ENCODE measurements at regions not wholly inside any gene's neighbourhood (a gene's known extent, or its start where the extent isn't known, plus 50 kb on each side); places are given as distances from the start of the nearest gene placed in this dataset.

DNA sequence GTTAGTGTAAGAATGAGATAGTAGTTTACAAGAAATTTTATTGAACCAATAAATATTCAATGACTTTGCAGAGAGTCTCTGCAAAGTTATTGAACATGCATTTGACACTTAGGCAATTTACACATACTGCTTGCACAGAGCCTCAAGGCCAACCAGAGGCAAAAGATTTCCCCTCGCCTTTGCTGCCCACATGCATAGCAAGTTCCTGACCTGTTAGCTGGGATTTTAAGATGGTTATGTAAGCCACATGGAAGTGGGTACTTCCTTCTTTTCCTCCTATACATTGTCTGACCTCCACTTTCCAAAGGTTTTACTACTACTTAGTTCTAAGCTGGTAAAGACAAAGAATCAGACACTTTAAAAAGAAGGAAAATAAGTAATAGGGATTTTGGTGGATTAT, 430.1 kb upstream of the FRG1 start:
- no peaks in the 10 kb centered on the region for H3K27me3 ChIP-seq (ENCODE audit: control insufficient read depth, insufficient read depth, low read length, poor library complexity, severe bottlenecking)
- DNase-seq: no peak
- H3K27ac ChIP-seq (ENCODE audit: low read depth, low read length): no peak overlapping the region
- no peaks in the 10 kb centered on the region for H3K36me3 ChIP-seq (ENCODE audit: control insufficient read depth, insufficient read depth, low read length)
- Mint-ChIP-seq H3K9me3 (peaks cover 61% of the 10 kb centered on the region), H3K36me3 (ENCODE audit: low read depth) (no peaks in the 10 kb centered on the region), H3K4me1 (no peaks in the 10 kb centered on the region), H3K27me3 (ENCODE audit: insufficient read depth) (no peaks in the 10 kb centered on the region), H3K27ac (no peak overlapping the region), H3K4me3 (no peak overlapping the region)
- no peaks in the 10 kb centered on the region for H3K9me3 ChIP-seq (ENCODE audit: control insufficient read depth, low read length)
- WGBS, 2 experiments (ENCODE audit: insufficient coverage in 1 of 2, insufficient read length in 1 of 2): 73% methylated on average over 1 of the region's 1 CpG; no CpG with 5 or more reads in 1 of the 2 experiments
- TF ChIP-seq, protein P1, sequence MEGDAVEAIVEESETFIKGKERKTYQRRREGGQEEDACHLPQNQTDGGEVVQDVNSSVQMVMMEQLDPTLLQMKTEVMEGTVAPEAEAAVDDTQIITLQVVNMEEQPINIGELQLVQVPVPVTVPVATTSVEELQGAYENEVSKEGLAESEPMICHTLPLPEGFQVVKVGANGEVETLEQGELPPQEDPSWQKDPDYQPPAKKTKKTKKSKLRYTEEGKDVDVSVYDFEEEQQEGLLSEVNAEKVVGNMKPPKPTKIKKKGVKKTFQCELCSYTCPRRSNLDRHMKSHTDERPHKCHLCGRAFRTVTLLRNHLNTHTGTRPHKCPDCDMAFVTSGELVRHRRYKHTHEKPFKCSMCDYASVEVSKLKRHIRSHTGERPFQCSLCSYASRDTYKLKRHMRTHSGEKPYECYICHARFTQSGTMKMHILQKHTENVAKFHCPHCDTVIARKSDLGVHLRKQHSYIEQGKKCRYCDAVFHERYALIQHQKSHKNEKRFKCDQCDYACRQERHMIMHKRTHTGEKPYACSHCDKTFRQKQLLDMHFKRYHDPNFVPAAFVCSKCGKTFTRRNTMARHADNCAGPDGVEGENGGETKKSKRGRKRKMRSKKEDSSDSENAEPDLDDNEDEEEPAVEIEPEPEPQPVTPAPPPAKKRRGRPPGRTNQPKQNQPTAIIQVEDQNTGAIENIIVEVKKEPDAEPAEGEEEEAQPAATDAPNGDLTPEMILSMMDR (conservative IDR thresholded peaks at IDR 0.05): no peak
- H3K4me1 ChIP-seq (ENCODE audit: control insufficient read depth, insufficient read depth, low read length): no peaks in the 10 kb centered on the region
- H3K4me3 ChIP-seq (ENCODE audit: low read length): no peak overlapping the region
- H3K9ac ChIP-seq (ENCODE audit: extremely low read depth, low read length, poor library complexity, severe bottlenecking): no peak overlapping the region

DNA sequence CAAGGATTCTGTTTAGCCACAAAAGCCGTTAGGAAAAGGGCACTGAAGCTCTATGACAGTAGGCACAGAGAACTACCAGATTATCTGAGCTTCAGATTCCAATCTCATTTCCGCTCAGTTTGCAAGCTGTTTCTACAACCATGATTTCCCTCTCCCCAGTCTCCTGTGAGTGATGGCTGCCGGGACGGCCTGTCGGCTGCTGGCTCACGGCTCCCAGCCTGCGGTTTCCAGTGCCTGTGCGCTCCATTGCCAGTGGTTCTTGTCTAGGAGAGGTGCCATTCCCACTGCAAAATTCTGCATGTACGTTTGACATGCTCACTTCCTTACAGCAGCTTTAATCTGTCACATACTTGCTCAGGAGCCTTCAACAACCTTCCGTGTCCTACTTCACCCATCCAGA, 429.1 kb upstream of the FRG1 start:
- no peak for DNase-seq
- TF ChIP-seq, protein P1 (conservative IDR thresholded peaks at IDR 0.05): no peak
- Histone ChIP-seq H3K36me3 (ENCODE audit: control insufficient read depth, insufficient read depth, low read length) (no peaks in the 10 kb centered on the region), H3K27me3 (ENCODE audit: control insufficient read depth, insufficient read depth, low read length, poor library complexity, severe bottlenecking) (no peaks in the 10 kb centered on the region), H3K27ac (ENCODE audit: low read depth, low read length) (no peak overlapping the region), H3K4me1 (ENCODE audit: control insufficient read depth, insufficient read depth, low read length) (no peaks in the 10 kb centered on the region), H3K9me3 (ENCODE audit: control insufficient read depth, low read length) (no peaks in the 10 kb centered on the region), H3K4me3 (ENCODE audit: low read length) (no peak overlapping the region), H3K9ac (ENCODE audit: extremely low read depth, low read length, poor library complexity, severe bottlenecking) (no peak overlapping the region)
- no peaks in the 10 kb centered on the region for H3K4me1 Mint-ChIP-seq
- no peak overlapping the region for H3K27ac Mint-ChIP-seq
- no peak overlapping the region for H3K4me3 Mint-ChIP-seq
- H3K9me3 Mint-ChIP-seq: peaks cover 63% of the 10 kb centered on the region
- 93 to 96% methylated on average over 7 to 10 of the region's 10 CpGs for WGBS, 2 experiments (ENCODE audit: insufficient coverage in 1 of 2, insufficient read length in 1 of 2)
- H3K36me3 Mint-ChIP-seq (ENCODE audit: low read depth): no peaks in the 10 kb centered on the region
- H3K27me3 Mint-ChIP-seq (ENCODE audit: insufficient read depth): no peaks in the 10 kb centered on the region

DNA sequence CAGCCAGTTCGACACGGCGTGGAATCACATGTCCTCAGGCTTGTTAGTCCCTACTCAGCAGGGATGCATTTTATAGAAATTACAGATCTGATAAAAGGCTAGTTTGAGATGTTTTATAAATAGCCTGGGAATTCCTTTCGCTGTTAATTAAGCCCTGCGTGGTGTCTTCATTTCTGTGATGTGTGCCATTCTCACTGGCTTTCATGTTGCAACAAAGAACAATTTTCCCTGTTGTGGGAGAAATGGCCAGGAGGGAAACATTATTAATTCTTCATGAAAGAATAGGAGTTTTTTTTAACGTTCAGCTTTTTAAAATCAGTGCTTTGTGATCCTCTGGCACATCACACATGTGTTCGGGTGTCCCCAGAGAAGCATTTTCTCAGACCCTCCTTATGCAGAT, 427.3 kb upstream of the FRG1 start:
- Mint-ChIP-seq H3K27ac (no peak overlapping the region), H3K4me3 (no peak overlapping the region), H3K27me3 (ENCODE audit: insufficient read depth) (no peaks in the 10 kb centered on the region), H3K36me3 (ENCODE audit: low read depth) (no peaks in the 10 kb centered on the region), H3K9me3 (peaks cover 72% of the 10 kb centered on the region), H3K4me1 (no peaks in the 10 kb centered on the region)
- Histone ChIP-seq H3K9me3 (ENCODE audit: control insufficient read depth, low read length) (no peaks in the 10 kb centered on the region), H3K4me3 (ENCODE audit: low read length) (no peak overlapping the region), H3K36me3 (ENCODE audit: control insufficient read depth, insufficient read depth, low read length) (no peaks in the 10 kb centered on the region), H3K9ac (ENCODE audit: extremely low read depth, low read length, poor library complexity, severe bottlenecking) (no peak overlapping the region), H3K27ac (ENCODE audit: low read depth, low read length) (no peak overlapping the region), H3K27me3 (ENCODE audit: control insufficient read depth, insufficient read depth, low read length, poor library complexity, severe bottlenecking) (no peaks in the 10 kb centered on the region), H3K4me1 (ENCODE audit: control insufficient read depth, insufficient read depth, low read length) (no peaks in the 10 kb centered on the region)
- TF ChIP-seq, protein P1 (conservative IDR thresholded peaks at IDR 0.05): no peak
- DNase-seq: no peak
- WGBS, 2 experiments (ENCODE audit: insufficient coverage in 1 of 2, insufficient read length in 1 of 2): 89 to 90% methylated on average over 6 to 7 of the region's 7 CpGs

Measured in endodermal cell (in vitro differentiated cells).